Motor neuron (in vitro differentiated cells): ENCODE measurements at regions not wholly inside any gene's neighbourhood (a gene's known extent, or its start where the extent isn't known, plus 50 kb on each side); places are given as distances from the start of the nearest gene placed in this dataset.

Experiments
- ATAC-seq, 8 experiments: fragments of 200-7000 bp; cut with Tn5 transposase; replicated peaks in 6 of 8; 2 replicates each; pipeline ENCODE4 v1.8.0; 2021; ENCODE audit warnings: mild to moderate bottlenecking in 8 of 8, moderate library complexity in 8 of 8
- H3K27ac ChIP-seq, 2 donors: fragments of 250-450 bp; sonication (Bioruptor Pico); 2 replicates each; pipeline ENCODE4 v1.9.0; 2021; ENCODE audit warnings: antibody characterized with exemption in 2 of 2, mild to moderate bottlenecking in 2 of 2, moderate library complexity in 1 of 2
- H3K4me1 ChIP-seq, 2 donors: fragments of 250-450 bp; sonication (Bioruptor Pico); replicated peaks in 1 of 2; 2 replicates each; pipeline ENCODE4 v1.6.1; 2021; ENCODE audit warnings: antibody characterized with exemption in 2 of 2, mild to moderate bottlenecking in 2 of 2, moderate library complexity in 1 of 2
- H3K4me3 ChIP-seq, 5 donors: fragments of 250-450 bp; sonication (Bioruptor Pico); 2 replicates each; pipeline ENCODE4 v1.9.0; 2021; ENCODE audit warnings: antibody characterized with exemption in 5 of 5, mild to moderate bottlenecking in 5 of 5, moderate library complexity in 4 of 5
- WGBS, 10 experiments: fragments of 450-650 bp; shearing (Covaris generic); methylation state at CpG; one replicate each; pipeline ENCODE4 v1.0.0; 2022; 5-methylcytosine and 5-hydroxymethylcytosine counted together
- in situ Hi-C, 9 experiments: fragments of 400-800 bp; cut with MboI; loops; one replicate each; pipeline ENCODE4 v1.15.0; 2021; ENCODE audit warnings: low sequenced_read_pairs in 9 of 9, low pct_unique_long_range_greater_than_20kb in 2 of 9; ENCODE audit not compliant: unreplicated experiment in 9 of 9

GRCh38 chr1:186536273-186536890 is 75.5 kb upstream of the PDC start:
- WGBS, 10 experiments, result 13 to 100% (median 76%) methylated on average over 1 to 3 of the region's 3 CpGs; no CpG with 5 or more reads in 2 of the 10 experiments
- in situ Hi-C loops, result no loop called here
- peak in 3 of 8 experiments; percentile 41 to 57 (median 47) for ATAC-seq
- Histone ChIP-seq H3K27ac (no peak overlapping the region), H3K4me3 (no peak overlapping the region), H3K4me1 (no peaks in the 10 kb centered on the region)

GRCh38 chr1:186535388-186536133 is 74.6 kb upstream of the PDC start:
- H3K4me3 ChIP-seq, result no peak overlapping the region
- no peaks in the 10 kb centered on the region for H3K4me1 ChIP-seq
- ATAC-seq, result peak in 3 of 8 experiments; percentile 60 to 95 (median 84)
- WGBS, 10 experiments, result 10 to 95% (median 82%) methylated on average over 2 to 5 of the region's 5 CpGs
- in situ Hi-C loops, result no loop called here
- H3K27ac ChIP-seq, result no peak overlapping the region

- Histone ChIP-seq H3K27ac (no peak overlapping the region), H3K4me3 (no peak overlapping the region), H3K4me1 (no peaks in the 10 kb centered on the region)
- in situ Hi-C loops, result no loop called here
- WGBS, 10 experiments, result 80 to 100% (median 88%) methylated on average over 1 to 4 of the region's 4 CpGs
- no peak for ATAC-seq
Measured at GRCh38 chr1:186534401-186534800, 73.5 kb upstream of the PDC start.

- no peak for ATAC-seq
- no peak overlapping the region for H3K27ac ChIP-seq
- no peaks in the 10 kb centered on the region for H3K4me1 ChIP-seq
- WGBS, 10 experiments, result 86 to 100% (median 88%) methylated on average over 1 to 2 of the region's 2 CpGs; no CpG with 5 or more reads in 4 of the 10 experiments
- H3K4me3 ChIP-seq, result no peak overlapping the region
- in situ Hi-C loops, result no loop called here
Measured at GRCh38 chr1:186532466-186532865, 71.6 kb upstream of the PDC start.

GRCh38 chr1:186531561-186532165 is 70.7 kb upstream of the PDC start:
- Histone ChIP-seq H3K4me3 (no peak overlapping the region), H3K4me1 (no peaks in the 10 kb centered on the region), H3K27ac (no peak overlapping the region)
- ATAC-seq, result no peak
- in situ Hi-C loops, result no loop called here
- whole genome bisulfite sequencing, 10 experiments, result 0 to 100% (median 60%) methylated on average over 1 of the region's 1 CpG; no CpG with 5 or more reads in 7 of the 10 experiments

- WGBS, 10 experiments, result 20 to 100% (median 83%) methylated on average over 1 to 2 of the region's 2 CpGs; no CpG with 5 or more reads in 1 of the 10 experiments
- Histone ChIP-seq H3K4me3 (no peak overlapping the region), H3K27ac (no peak overlapping the region), H3K4me1 (no peaks in the 10 kb centered on the region)
- no peak for ATAC-seq
- in situ Hi-C loops, result no loop called here
Measured at GRCh38 chr1:186530109-186530508, 69.2 kb upstream of the PDC start.

GRCh38 chr1:186519982-186520381 is 59.1 kb upstream of the PDC start:
- no peaks in the 10 kb centered on the region for H3K4me1 ChIP-seq
- H3K27ac ChIP-seq, result no peak overlapping the region
- H3K4me3 ChIP-seq, result no peak overlapping the region
- peak in 2 of 8 experiments; percentile 33 to 72 for ATAC-seq
- in situ Hi-C loops, result no loop called here

- in situ Hi-C loops, result no loop called here
- Histone ChIP-seq H3K4me3 (no peak overlapping the region), H3K4me1 (no peaks in the 10 kb centered on the region), H3K27ac (no peak overlapping the region)
- no peak for ATAC-seq
- 42 to 95% (median 78%) methylated on average over 2 to 4 of the region's 4 CpGs for WGBS, 10 experiments
Measured at GRCh38 chr1:186518822-186519381, 58.0 kb upstream of the PDC start.

- ATAC-seq, result no peak
- Histone ChIP-seq H3K4me1 (no peaks in the 10 kb centered on the region), H3K27ac (no peak overlapping the region), H3K4me3 (no peak overlapping the region)
- in situ Hi-C loops, result no loop called here
Measured at GRCh38 chr1:186518395-186518794, 57.5 kb upstream of the PDC start.

GRCh38 chr1:186514367-186514766 is 53.5 kb upstream of the PDC start:
- Histone ChIP-seq H3K27ac (no peak overlapping the region), H3K4me3 (no peak overlapping the region), H3K4me1 (no peaks in the 10 kb centered on the region)
- ATAC-seq, result no peak
- WGBS, 10 experiments, result 56 to 100% (median 72%) methylated on average over 1 to 4 of the region's 4 CpGs; no CpG with 5 or more reads in 1 of the 10 experiments
- in situ Hi-C loops, result no loop called here

- no peak overlapping the region for H3K27ac ChIP-seq
- WGBS, 10 experiments, result 60 to 96% (median 83%) methylated on average over 1 to 3 of the region's 3 CpGs; no CpG with 5 or more reads in 5 of the 10 experiments
Measured at GRCh38 chr1:186513526-186513925, 52.6 kb upstream of the PDC start.

GRCh38 chr1:186512698-186513457 is 52.0 kb upstream of the PDC start:
- Histone ChIP-seq H3K27ac (no peak overlapping the region), H3K4me1 (no peaks in the 10 kb centered on the region), H3K4me3 (no peak overlapping the region)
- WGBS, 10 experiments, result 70 to 100% (median 97%) methylated on average over 1 to 3 of the region's 3 CpGs; no CpG with 5 or more reads in 4 of the 10 experiments
- no peak for ATAC-seq
- in situ Hi-C loops, result no loop called here

More at GRCh38 chr1:186513526-186513925, 52.6 kb upstream of the PDC start:
- Histone ChIP-seq H3K4me1 (no peaks in the 10 kb centered on the region), H3K4me3 (no peak overlapping the region)
- in situ Hi-C loops, result no loop called here
- ATAC-seq, result no peak
